Memory B cell (primary cell): ENCODE measurements at regions not wholly inside any gene's neighbourhood (a gene's known extent, or its start where the extent isn't known, plus 50 kb on each side); places are given as distances from the start of the nearest gene placed in this dataset.

Experiments
- ATAC-seq: fragments of 150-1000 bp; cut with Tn5 transposase; 2 replicates; pipeline ENCODE4 v1.10.0; 2021; ENCODE audit warnings: low read depth, mild to moderate bottlenecking, moderate library complexity
- DNase-seq, 2 donors: peaks; one replicate each; pipeline ENCODE4 v3.0.0; 2022; ENCODE audit warnings: low spot score in 2 of 2
- H3K27ac Mint-ChIP-seq: one replicate; pipeline ENCODE4 v1.8.0; 2022; ENCODE audit warnings: mild to moderate bottlenecking, moderate library complexity, mixed read lengths
- H3K27me3 Mint-ChIP-seq: one replicate; pipeline ENCODE4 v1.8.0; 2022; ENCODE audit warnings: mixed read lengths
- H3K36me3 Mint-ChIP-seq: one replicate; pipeline ENCODE4 v1.8.0; 2022; ENCODE audit warnings: mild to moderate bottlenecking, mixed read lengths
- H3K4me1 Mint-ChIP-seq: one replicate; pipeline ENCODE4 v1.8.0; 2022; ENCODE audit warnings: mixed read lengths
- H3K4me3 Mint-ChIP-seq: one replicate; pipeline ENCODE4 v1.8.0; 2022; ENCODE audit warnings: mild to moderate bottlenecking, moderate library complexity, mixed read lengths
- H3K9me3 Mint-ChIP-seq: one replicate; pipeline ENCODE4 v1.8.0; 2022; ENCODE audit warnings: mixed read lengths

- Mint-ChIP-seq H3K9me3 (no peaks in the 10 kb centered on the region), H3K27ac (no peak overlapping the region), H3K4me3 (no peak overlapping the region)
These were observed 50.3 kb downstream of the PLXNA1 start for GRCh38 chr3:127033171-127033570.

DNA sequence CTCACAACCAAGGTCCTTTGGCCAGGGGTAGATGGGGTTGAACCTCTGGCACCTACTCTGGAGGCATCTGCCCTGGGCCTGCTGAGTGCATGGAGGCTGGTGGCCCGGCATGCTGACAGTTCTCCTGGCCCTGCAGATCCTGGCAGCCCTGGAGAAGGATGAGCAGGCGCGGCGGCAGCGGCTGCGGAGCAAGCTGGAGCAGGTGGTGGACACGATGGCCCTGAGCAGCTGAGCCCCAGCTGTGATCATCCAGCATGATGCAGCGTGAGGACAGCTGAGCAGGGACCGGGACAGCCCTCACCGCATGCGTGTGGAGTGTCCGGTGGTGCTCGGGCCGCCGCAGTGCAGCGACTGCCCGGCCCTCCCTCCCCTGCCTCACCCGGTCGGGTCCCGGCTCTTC lies 50.9 kb downstream of the PLXNA1 start:
- H3K27ac Mint-ChIP-seq: no peak overlapping the region
- no peaks in the 10 kb centered on the region for H3K4me1 Mint-ChIP-seq
- no peaks in the 10 kb centered on the region for H3K27me3 Mint-ChIP-seq
- no peak for DNase-seq
- no peak for ATAC-seq
- H3K9me3 Mint-ChIP-seq: no peaks in the 10 kb centered on the region
- no peak overlapping the region for H3K4me3 Mint-ChIP-seq
- H3K36me3 Mint-ChIP-seq: peaks cover 7% of the 10 kb centered on the region

More at GRCh38 chr3:127033171-127033570, 50.3 kb downstream of the PLXNA1 start:
- no peak for DNase-seq
- H3K27me3 Mint-ChIP-seq: no peaks in the 10 kb centered on the region
- H3K4me1 Mint-ChIP-seq: no peaks in the 10 kb centered on the region
- ATAC-seq: no peak
- H3K36me3 Mint-ChIP-seq: peaks cover 8% of the 10 kb centered on the region

GRCh38 chr3:127034195-127034989 lies 51.5 kb downstream of the PLXNA1 start:
- DNase-seq: no peak
- no peak for ATAC-seq
- Mint-ChIP-seq H3K27me3 (peaks cover 2% of the 10 kb centered on the region), H3K4me1 (no peaks in the 10 kb centered on the region), H3K4me3 (no peak overlapping the region), H3K9me3 (no peaks in the 10 kb centered on the region), H3K36me3 (peaks cover 5% of the 10 kb centered on the region), H3K27ac (no peak overlapping the region)

GRCh38 chr3:127034990-127035652 lies 52.2 kb downstream of the PLXNA1 start:
- no peak overlapping the region for H3K27ac Mint-ChIP-seq
- H3K4me1 Mint-ChIP-seq: no peaks in the 10 kb centered on the region
- no peak for DNase-seq
- H3K27me3 Mint-ChIP-seq: peaks cover 2% of the 10 kb centered on the region
- H3K9me3 Mint-ChIP-seq: no peaks in the 10 kb centered on the region
- H3K4me3 Mint-ChIP-seq: no peak overlapping the region
- no peak for ATAC-seq
- peaks cover 5% of the 10 kb centered on the region for H3K36me3 Mint-ChIP-seq

GRCh38 chr3:127035677-127036076 lies 52.8 kb downstream of the PLXNA1 start:
- Mint-ChIP-seq H3K4me1 (no peaks in the 10 kb centered on the region), H3K4me3 (no peak overlapping the region), H3K9me3 (no peaks in the 10 kb centered on the region), H3K27me3 (peaks cover 6% of the 10 kb centered on the region), H3K27ac (no peak overlapping the region), H3K36me3 (peaks cover 5% of the 10 kb centered on the region)
- no peak for DNase-seq
- ATAC-seq: no peak

DNA sequence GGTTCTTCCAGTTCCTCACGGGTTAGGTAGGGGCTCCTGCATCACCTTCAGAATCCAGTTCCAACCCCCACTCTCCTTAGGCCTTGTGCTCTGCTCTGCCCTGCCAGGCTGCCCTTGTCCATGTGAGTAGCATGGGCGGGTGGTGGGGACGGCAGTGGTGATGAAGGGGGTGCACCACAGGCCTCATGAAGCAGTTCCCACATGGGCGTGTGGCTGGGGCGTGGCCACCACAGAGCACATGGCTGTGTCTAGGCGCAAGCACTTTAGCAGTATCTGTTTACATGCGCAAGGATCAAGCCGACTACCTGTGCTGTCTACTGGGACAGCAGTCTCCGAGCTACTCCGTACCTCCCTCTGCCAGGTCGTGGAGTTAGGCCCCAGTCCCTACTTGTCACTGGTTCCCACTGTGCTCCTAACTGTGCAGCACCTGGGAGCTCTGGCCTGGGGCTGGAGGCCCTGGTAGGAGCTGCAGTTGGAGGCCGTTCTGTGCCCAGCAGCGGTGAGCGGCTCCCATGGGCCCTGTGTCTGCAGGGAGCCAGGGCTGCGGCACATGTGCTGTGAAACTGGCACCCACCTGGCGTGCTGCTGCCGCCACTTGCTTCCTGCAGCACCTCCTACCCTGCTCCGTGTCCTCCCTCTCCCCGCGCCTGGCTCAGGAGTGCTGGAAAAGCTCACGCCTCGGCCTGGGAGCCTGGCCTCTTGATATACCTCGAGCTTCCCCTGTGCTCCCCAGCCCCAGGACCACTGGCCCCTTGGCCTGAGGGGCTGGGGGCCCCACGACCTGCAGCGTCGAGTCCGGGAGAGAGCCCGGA lies 53.5 kb downstream of the PLXNA1 start:
- ATAC-seq (no peak), DNase-seq (no peak)
- peaks cover 4% of the 10 kb centered on the region for H3K36me3 Mint-ChIP-seq
- no peak overlapping the region for H3K4me3 Mint-ChIP-seq
- H3K4me1 Mint-ChIP-seq: peaks cover 2% of the 10 kb centered on the region
- no peaks in the 10 kb centered on the region for H3K9me3 Mint-ChIP-seq
- H3K27me3 Mint-ChIP-seq: peaks cover 7% of the 10 kb centered on the region
- H3K27ac Mint-ChIP-seq: no peak overlapping the region

DNA sequence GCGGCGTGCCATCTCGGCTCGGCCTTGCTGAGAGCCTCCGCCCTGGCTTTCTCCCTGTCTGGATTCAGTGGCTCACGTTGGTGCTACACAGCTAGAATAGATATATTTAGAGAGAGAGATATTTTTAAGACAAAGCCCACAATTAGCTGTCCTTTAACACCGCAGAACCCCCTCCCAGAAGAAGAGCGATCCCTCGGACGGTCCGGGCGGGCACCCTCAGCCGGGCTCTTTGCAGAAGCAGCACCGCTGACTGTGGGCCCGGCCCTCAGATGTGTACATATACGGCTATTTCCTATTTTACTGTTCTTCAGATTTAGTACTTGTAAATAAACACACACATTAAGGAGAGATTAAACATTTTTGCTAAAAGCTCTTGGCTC lies 54.1 kb downstream of the PLXNA1 start:
- H3K9me3 Mint-ChIP-seq: no peaks in the 10 kb centered on the region
- H3K4me3 Mint-ChIP-seq: no peak overlapping the region
- no peak overlapping the region for H3K27ac Mint-ChIP-seq
- peaks cover 2% of the 10 kb centered on the region for H3K4me1 Mint-ChIP-seq
- DNase-seq (no peak), ATAC-seq (no peak)
- H3K36me3 Mint-ChIP-seq: peaks cover 3% of the 10 kb centered on the region
- peaks cover 11% of the 10 kb centered on the region for H3K27me3 Mint-ChIP-seq

- peaks cover 2% of the 10 kb centered on the region for H3K4me1 Mint-ChIP-seq
- no peak overlapping the region for H3K4me3 Mint-ChIP-seq
- no peak overlapping the region for H3K27ac Mint-ChIP-seq
- no peak for ATAC-seq
- DNase-seq: no peak
- peaks cover 12% of the 10 kb centered on the region for H3K27me3 Mint-ChIP-seq
- H3K36me3 Mint-ChIP-seq: peaks cover 3% of the 10 kb centered on the region
- no peaks in the 10 kb centered on the region for H3K9me3 Mint-ChIP-seq
These were observed 54.5 kb downstream of the PLXNA1 start for GRCh38 chr3:127037418-127037841.

- H3K27ac Mint-ChIP-seq: no peak overlapping the region
- H3K4me1 Mint-ChIP-seq: peaks cover 2% of the 10 kb centered on the region
- DNase-seq: no peak
- H3K9me3 Mint-ChIP-seq: no peaks in the 10 kb centered on the region
- no peak for ATAC-seq
- H3K4me3 Mint-ChIP-seq: no peak overlapping the region
- peaks cover 13% of the 10 kb centered on the region for H3K27me3 Mint-ChIP-seq
- H3K36me3 Mint-ChIP-seq: peaks cover 3% of the 10 kb centered on the region
These were observed 55.1 kb downstream of the PLXNA1 start for GRCh38 chr3:127037971-127038446.

DNA sequence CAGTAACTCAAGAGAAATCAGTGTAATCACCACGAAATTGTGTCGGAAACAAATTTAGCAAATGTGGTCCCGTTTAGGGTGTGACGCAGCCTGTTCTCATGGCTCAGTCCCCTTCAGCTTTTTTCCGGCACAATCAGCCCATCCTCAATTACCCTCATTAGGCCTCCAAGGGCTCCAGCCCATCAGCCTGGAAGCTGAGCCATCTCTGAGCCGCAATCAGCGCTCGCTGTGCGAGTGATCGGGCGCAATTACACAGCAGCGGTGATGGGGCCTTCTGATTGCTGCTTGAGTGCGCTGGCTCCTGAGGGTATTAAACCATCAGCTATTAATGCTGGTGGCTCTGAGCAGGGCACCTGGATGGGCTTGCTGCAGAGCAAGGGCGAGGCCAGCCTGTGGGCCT lies 55.6 kb downstream of the PLXNA1 start:
- no peaks in the 10 kb centered on the region for H3K9me3 Mint-ChIP-seq
- no peak for ATAC-seq
- peaks cover 16% of the 10 kb centered on the region for H3K27me3 Mint-ChIP-seq
- no peak overlapping the region for H3K27ac Mint-ChIP-seq
- no peak overlapping the region for H3K4me3 Mint-ChIP-seq
- DNase-seq: no peak
- no peaks in the 10 kb centered on the region for H3K36me3 Mint-ChIP-seq
- peaks cover 2% of the 10 kb centered on the region for H3K4me1 Mint-ChIP-seq

DNA sequence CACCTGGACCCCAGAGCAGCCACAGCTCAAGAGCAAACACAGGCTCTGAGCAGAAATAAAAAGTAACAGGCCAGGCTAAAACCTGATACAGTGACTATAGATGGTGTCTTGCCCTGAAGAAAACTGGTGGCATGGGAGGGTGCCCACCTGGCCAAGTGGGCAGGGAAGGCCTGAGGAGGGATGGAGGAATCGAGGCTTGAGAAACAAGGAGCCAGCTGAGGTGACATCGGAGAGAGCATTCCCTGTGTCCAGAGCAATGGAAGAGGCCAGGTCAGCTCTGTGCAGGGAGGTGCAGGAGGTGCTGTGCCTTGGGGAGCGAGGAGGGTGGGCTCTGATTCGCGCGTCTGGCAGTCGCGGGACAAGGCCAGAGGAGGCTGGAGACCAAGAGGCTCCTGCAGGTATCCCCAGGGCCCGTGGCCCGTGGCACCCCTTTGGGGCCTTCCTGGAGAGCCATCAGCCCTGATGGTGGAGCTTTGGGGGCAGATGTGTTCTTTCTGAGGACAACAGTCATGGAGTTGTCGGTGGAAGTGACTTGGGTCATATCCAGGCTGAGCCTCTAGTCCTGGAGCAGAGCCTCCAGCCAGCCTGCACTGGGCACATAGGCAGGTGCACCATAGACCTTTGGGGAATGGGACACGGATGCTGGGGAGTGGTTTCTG lies 56.1 kb downstream of the PLXNA1 start:
- H3K36me3 Mint-ChIP-seq: no peaks in the 10 kb centered on the region
- peaks cover 2% of the 10 kb centered on the region for H3K4me1 Mint-ChIP-seq
- H3K4me3 Mint-ChIP-seq: no peak overlapping the region
- no peak overlapping the region for H3K27ac Mint-ChIP-seq
- DNase-seq (no peak), ATAC-seq (no peak)
- H3K27me3 Mint-ChIP-seq: peaks cover 20% of the 10 kb centered on the region
- H3K9me3 Mint-ChIP-seq: no peaks in the 10 kb centered on the region

GRCh38 chr3:127039719-127040118 lies 56.8 kb downstream of the PLXNA1 start:
- H3K9me3 Mint-ChIP-seq: no peaks in the 10 kb centered on the region
- H3K4me3 Mint-ChIP-seq: no peak overlapping the region
- H3K4me1 Mint-ChIP-seq: peaks cover 2% of the 10 kb centered on the region
- DNase-seq: no peak
- peaks cover 20% of the 10 kb centered on the region for H3K27me3 Mint-ChIP-seq
- H3K27ac Mint-ChIP-seq: no peak overlapping the region
- H3K36me3 Mint-ChIP-seq: no peaks in the 10 kb centered on the region
- ATAC-seq: no peak

GRCh38 chr3:127040216-127040615 lies 57.3 kb downstream of the PLXNA1 start:
- Mint-ChIP-seq H3K4me1 (peaks cover 2% of the 10 kb centered on the region), H3K4me3 (no peak overlapping the region), H3K27ac (no peak overlapping the region), H3K9me3 (no peaks in the 10 kb centered on the region), H3K27me3 (peaks cover 20% of the 10 kb centered on the region), H3K36me3 (no peaks in the 10 kb centered on the region)
- no peak for DNase-seq
- ATAC-seq: no peak
